NCI-H2029 (cell line): ENCODE measurements at regions not wholly inside any gene's neighbourhood (a gene's known extent, or its start where the extent isn't known, plus 50 kb on each side); places are given as distances from the start of the nearest gene placed in this dataset.
"Not testable (repeated sequence)": the region's sequence is repeated elsewhere in the genome, so short reads cannot be mapped to it uniquely, and the experiment has no call there.

Experiments used
- DNase-seq: peaks from one replicate; lab custom pipeline; 2025; lab: John Stamatoyannopoulos, UW

DNA sequence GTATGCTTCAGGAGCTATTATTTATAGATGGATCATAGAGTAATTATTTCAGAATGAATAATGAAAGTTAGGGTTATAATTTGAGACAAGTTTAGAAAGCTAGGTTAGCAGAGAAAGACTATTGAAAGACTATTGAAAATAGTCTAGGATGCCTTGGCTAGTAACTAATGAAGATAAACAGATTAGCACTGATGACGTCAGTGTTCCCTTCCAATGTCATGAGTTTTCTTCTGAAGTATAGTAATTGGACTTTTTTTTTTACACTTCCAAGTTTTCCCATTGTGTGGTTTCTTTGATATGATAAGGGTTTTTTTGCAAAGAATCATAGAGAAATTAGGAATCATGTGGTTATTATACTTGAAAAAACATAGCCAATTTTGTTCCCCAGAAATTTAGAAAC lies 1041.5 kb upstream of the CRIM1 start:
- no peak for DNase-seq

DNA sequence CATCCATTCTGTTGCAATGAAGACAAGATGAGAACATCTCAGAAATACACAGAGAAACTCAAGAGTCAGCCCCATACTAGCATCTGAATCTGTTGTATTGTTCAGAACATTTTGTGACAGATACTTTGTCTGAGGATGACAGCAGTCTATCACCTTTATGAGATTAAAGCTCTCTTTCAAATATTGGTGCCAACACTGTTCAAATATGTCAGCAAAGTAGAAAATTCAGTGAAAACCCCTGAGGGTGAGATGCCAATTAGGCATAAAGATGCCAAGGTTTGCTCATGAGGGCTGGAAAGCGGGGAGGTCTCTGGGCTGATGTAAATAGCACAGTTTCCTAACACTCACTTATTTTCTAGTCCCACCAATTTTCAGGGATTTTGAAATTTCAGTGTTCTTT lies 1054.2 kb upstream of the CRIM1 start:
- no peak for DNase-seq

DNA sequence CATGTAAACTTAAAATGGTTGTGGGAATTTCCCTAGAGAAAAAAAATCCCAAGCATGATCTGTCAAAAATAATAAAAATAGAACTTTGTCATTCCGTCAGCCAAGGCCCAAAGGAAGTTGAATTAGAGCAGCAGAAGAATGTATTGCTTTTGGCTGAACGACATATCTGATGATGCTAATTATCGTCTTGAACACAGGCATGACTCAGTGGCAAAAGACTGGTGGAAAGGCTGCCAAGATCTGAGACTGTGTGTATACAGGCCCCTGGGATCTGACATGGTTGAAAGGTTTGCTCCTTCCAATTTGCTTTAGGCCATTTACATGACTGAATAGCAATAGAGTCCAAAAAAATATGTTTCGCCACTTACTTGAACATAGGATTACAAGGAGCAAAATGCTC lies 1057.1 kb upstream of the CRIM1 start:
- no peak for DNase-seq

DNA sequence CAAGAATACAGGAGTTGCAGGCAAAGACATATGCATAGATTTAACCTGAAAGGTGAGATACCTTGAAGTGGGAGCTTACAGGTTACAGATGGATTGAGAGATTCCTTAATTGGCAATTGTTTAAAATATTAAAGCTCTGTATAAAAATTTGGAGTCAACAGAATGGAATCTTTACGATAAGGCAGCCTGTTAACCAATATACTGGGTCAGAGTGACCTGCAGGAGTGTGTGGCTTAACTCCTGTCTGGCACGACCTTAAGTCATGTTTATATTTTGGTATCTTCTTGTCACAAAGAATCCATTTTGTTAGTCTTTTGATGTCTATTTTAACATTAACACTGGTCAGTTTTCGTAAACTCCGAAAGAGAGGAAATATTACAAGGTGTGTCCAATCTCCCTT lies 1058.2 kb upstream of the CRIM1 start:
- no peak for DNase-seq

DNA sequence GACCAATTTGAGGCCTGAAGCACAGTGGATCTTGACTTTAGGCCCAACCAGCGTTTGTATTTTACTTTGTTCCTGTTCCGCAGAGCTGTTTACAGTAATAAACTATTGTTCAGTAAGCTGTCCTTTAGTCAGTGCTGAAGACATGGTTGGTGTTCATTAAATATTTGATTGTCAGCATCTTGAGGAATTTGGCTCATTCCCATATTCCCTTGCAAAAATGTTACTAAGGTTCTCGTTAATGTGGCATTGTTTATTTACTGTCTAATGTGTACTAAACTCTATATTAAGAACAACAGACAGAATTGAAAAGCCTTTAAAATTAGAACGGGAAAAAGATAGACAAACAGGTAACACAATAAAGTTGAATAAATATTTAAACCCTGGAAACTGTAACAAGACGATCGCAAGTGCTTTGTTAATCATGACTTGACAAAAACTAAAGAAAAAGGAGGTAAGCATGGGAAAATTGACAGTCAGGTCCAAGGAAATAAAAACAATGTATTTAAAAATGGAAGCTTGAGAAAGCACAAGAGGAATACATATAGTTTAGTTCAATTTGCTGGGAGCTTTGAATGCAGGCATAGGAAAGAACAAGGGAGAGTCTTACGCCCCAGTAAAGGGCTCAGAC lies 1060.8 kb upstream of the CRIM1 start:
- no peak for DNase-seq

DNA sequence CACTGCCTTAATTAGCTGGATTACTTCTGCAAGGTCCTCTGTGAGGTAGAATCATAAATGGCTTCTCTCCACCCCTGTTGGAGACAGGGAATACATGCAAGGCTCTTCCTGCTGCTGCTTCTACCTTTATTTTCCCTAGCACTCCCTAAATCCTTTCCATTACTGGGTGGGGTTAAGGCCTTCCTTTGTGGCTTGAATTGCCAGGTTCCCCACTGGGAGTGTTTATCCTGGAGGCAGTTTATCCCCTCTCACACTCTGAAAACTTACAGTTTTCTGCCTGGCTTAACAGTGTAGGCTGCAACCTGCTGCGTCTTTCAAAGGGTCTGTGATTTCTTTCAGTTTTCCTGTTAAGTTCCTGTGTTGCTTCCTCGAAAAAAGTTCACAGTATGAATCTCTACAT lies 1062.3 kb upstream of the CRIM1 start:
- no peak for DNase-seq

DNA sequence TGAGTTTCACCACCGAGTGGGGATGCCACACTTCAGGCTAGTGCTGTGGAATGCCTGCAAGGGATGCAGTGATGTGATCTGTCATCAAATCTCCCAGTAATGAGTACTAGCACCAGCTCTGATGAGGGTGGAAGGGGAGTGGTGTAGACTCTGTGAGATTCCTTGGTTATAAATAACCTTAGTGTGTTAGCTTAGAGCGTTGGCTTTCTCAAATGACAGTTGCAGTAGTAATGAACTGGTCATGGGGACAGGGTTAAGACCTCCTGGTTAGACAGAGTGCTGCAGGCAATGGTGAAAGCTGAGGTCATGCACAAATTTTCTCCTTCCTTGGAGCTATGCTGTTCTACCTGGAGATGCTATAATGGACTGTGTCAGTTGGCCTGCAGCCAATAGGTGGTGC lies 1063.4 kb upstream of the CRIM1 start:
- DNase-seq, result no peak

DNA sequence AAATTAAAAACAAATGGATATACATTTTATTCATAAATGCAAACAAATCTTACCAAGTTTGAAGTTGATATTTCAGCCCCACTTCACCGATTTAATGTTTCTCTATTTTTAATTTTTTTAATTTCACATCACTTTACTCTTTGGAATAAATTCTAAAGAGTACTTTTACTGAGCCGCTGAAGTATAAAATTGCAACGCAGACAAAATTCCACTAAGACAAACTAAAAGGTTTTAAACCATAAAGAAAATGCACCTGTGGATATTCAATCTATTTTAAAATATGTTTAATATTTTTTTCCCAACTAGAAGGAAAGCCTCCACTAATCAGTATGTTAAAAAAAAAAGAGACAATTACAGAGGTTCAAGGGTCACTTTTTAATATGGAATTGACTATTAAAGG lies 1073.9 kb upstream of the CRIM1 start:
- DNase-seq, result no peak

DNA sequence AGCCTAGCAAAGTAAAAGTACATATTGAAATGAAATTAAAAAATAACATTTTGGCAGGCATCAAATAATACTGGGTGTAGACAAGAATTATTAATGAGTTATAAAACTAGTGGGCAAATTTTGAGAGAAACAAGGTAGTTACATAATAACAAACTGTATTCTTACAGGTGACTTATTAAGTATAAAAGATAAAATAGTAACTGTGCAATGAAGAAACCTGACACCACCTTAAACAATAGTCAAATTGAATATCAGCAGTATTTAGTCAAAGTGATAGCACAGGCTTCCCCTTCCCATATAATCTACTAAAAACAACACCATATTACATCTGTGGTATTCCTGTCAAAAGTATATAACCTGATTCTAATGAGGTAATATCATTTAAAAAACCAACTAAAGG lies 1099.8 kb upstream of the CRIM1 start:
- no peak for DNase-seq

DNA sequence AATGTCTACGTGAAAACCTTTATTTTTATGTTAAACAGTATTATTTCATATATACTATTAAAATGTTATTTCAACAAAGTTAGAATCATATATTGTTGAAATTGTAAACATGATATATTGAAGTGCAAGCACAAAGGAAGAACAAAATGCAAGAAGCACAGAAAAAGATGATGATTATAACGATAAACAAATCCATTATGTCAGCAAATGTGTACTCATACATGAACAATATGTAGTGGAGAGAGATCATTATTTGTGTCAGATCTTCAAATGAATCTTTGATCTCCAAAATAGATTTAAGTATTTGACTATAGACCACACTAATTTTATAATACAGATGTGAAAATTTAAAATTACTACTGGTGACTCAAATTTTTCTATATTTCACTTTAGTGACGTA lies 1104.4 kb upstream of the CRIM1 start:
- DNase-seq, result no peak

DNA sequence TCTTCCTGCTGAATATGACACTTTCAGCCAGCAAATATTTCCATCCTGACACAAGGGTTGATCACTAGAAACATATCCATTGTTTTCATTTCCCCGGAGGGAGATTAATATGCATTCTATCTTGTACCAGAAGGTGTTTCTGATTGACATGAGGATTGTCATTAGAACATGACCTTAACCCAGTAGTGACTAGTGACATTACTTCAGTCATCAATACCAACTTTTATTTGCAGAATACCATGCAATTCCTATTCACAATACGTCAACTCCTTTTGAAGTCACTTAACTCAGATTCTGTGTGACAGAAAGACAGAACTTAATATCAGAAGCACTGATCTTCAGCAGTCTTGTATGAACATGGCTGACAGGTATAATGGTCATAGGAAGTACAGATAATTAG lies 1108.9 kb upstream of the CRIM1 start:
- DNase-seq, result no peak

DNA sequence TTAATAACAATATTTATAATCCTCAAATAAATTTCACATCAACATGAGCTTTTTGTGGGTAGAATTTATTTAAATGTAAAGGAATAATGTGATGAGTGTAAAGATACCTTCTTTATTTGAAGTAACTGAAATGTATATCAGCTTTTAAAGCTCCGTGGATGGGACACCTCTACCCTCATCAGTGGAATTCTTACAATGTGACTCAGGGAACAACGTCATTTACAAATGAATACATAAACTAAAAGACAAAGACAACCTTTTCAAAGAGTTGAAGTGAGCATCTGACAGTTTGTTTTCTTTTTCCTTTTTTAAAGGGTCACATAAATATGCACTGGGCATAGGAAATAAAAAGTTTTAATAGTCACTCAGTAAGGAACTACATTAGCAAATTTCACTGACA lies 1127.0 kb upstream of the CRIM1 start:
- no peak for DNase-seq

DNA sequence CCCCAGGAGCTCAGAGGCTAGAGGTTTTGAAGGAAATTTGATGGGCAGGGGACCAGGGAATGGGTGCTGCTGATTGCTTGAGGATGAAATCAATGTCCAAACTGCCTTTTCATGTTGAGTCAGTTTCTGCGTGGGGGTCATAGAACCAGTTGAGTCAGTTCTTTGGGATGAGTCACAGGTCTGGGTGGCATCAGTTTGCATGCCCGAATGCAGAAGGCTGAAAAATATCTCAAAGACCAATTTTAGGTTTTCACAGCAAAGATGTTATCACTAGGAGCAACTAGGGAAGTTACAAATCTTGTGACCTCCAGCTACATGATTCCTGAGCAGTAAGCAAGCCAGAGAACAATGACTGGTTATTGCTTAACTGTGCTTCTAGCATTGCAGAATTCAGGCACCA lies 1135.1 kb upstream of the CRIM1 start:
- DNase-seq, result no peak

DNA sequence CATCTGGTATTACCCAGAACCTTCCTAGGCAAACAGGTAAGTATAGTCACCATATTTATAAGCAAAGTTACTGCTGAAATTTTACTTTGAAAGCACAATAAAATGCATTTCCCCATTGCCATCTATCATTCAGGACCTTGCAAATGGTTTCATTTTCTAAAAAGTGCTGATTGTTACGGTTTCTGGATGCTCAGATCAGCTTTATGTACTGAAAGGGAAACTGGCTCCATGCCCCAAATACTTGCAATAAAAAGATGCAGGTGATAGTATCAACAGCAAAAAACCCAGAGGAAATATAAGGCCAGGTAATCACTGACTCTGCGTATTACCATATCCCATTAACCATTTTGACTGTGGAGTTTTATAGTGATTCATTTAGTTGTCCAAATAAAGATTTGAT lies 1150.7 kb upstream of the CRIM1 start:
- no peak for DNase-seq

DNA sequence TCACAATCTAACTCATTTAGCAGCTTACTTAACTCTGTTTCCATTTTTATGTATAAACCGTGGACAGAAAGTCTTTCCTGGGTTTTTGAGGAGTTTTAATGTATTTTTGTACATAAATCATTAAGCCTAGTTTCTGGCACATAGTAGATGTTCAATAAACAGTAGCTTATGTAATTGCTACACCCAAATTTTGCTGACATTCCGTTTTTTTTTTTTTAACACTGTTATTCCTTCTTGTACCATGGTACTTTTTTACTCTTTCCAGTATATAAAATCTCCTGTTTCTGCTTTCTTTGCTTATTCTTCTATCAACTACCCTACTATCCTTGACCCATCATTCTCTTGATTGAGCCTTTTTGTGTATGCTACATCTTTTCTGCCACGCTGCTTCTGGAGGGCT lies 1151.3 kb upstream of the CRIM1 start:
- DNase-seq, result no peak

DNA sequence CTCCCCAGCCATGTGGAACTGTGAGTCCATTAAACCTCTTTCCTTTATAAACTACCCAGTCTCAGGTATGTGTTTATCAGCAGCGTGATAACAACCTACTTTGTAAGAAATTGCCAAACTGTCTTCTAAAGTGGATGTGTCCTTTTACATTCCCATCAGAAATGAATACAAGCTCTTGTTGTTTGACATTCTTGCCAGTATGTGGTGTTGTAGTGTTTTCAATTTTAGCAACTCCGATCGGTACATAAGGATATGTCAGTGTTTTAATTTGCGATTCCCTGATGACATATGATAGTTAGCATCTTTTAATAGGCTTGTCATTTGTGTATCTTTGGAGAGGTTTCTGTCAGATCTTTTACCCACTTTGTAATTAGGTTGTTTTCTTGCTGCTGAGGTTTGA lies 1156.3 kb upstream of the CRIM1 start:
- DNase-seq, result no peak

DNA sequence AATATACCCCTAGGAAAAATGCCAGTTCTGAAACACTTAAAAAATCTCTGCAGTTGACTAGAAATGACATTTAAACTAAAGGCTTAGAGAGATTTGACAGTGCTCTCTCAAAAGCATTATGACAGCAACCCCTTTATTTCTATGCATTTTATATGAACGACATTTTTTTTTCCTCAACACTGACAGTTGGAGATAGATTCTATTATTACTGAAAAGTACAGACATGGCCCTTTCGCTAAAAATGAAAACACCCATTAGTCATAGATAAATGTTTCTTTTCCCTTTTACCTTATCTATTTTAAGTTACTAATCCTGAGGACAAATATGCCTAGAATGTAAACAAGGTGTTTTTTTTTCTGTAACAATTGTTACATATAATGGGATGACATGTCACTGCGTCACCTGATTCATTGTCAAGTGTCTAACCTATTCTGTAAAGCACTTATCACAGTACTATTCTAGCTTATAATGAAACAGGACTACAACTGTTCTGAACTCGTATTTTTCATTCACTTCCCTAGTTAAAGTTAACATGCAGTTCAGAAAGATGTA lies 1169.6 kb upstream of the CRIM1 start:
- no peak for DNase-seq

DNA sequence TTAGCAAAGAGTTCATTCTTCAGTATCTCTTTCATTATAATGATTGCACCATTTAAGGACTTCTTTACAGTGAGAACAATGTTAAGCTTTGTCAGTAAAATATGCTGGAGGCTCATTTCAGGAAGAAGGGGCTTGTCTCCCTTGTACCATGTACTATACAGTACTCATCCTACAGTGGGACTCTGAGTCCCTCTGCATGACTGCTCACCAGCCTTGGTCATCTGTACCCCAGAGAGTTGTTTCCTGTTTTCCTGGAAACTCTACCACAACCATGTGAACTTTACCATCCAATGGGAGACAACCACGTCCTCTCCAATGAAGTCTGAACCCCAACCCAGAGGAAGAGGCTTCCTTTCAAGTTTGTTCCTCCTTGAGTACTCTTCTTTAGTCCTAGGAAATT lies 1171.1 kb upstream of the CRIM1 start:
- no peak for DNase-seq

DNA sequence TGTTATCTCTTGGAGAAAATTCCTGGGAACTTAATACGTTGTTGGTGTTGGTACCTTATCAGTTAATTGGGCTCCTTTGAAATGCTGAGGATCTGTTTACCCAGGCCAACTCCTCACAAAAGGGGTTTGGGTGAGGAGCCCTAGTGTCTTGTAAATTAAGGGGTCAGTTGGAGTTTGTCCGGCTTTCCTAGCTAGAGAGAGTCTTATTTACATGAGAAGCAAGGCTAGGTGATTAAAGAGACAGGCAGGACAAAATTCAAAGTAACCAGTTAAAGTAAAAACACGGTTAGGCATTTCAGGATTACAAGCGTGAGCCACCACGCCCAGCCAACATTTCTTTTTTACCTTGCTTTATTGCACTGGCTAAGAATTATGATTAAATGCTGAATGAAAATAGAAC lies 1178.9 kb upstream of the CRIM1 start:
- not testable (repeated sequence) for DNase-seq

DNA sequence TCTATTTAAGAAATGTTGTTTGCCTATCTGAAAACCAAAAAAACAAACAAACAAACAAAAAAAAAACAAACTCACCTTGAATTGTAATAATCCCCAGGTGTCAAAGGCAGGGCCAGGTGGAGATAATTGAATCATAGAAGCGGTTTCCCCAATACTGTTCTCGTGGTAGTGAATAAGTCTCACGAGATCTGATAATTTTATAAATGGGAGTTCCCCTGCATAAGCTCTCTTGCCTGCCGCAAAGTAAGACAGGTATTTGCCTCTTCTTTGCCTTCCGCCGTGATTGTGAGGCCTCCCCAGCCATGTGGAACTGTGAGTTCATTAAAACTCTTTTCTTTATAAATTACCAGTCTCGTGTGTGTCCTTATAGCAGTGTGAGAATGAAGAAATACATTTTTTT lies 1180.7 kb upstream of the CRIM1 start:
- no peak for DNase-seq

DNA sequence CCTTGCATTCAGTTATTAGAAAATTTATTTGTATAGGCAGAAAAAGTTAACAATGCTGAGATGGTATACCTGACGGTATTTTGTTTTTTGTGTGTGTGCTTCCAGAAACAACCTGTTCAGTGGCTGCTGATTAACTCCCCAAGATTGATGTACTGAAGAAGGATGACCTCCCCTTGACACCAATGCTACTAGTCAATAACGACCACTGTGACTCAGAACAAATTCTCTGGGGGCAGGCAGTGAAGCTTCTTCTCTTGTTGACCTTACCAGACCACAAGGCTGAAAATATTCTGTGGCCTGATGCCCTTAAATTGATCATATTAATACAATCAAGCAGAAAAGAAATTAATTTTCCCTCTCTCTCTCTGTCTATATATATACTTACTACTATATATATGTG lies 1182.9 kb upstream of the CRIM1 start:
- no peak for DNase-seq

DNA sequence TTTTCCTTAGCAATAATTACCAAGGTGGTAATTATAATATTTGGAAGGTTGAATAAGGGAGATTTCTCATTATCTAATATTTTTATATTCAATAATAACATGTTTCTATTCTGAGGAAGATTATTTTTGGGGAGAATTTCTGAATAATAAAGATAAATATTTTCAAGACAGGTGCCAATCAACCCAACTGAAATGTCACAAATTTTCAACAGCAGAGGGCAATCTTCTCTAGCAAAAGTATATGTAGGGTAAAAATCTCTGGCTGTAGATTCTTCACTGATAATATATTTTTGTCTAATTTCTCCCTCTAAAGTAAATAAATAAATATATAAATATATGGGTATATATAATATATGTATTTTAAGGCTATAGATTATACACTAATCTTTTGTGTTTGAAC lies 1187.2 kb upstream of the CRIM1 start:
- DNase-seq, result no peak

DNA sequence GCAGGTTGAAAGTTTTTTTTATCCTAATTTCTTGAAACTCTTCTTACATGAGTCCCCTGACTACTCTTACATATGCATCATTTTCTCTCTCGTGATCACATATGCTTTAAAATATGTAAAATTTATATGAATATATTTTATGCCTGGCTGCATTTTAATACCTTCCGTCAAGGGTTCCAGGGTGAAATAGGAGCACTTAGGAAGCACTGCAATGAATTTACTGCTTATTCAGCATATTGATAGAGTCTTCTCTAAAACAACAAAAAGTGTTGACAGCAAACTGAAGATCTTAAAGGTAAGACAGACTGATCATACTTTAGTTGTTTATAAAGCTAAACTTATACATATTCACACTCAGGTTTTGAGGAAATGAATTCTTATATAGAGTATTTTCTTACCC lies 1191.6 kb upstream of the CRIM1 start:
- no peak for DNase-seq

DNA sequence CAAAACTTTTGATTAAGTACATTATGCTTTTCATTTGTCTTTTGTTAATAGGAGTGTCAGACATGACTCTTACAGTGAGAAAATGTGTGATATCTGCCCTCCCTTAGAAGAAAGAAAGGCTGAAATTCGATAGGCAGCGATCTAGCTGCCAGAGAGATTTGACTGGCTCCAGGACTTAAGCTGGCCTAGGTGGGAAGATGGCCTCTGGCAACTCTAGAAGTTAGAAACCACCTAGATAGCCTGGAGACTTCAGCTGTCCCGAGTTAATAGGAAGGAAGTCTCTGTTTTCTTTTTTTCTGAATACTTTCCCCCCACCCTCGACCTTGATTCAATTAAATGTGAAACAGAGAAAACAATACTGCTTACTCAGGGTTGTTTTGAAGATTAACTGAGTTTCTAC lies 1194.7 kb upstream of the CRIM1 start:
- no peak for DNase-seq

DNA sequence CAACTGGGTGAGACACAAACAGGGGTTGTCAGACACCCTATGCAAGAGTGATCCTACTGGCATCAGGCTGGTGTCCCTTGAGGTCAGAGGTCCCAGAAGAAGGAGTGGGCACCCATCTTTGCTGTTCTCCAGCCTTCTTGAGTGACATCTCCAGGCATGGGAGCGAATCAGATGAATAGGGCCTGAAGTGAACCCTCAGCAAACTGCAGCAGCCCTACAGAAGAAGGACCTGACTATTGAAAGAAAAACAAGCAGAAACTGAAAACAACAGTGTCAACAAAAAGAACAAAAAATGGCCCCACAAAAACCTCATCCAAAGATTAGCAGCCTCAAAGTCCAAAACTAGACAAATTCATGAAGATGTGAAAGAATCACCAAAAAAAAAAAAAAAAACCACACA lies 1229.7 kb upstream of the CRIM1 start:
- no peak for DNase-seq
